IMR-90 (cell line): ENCODE measurements at regions not wholly inside any gene's neighbourhood (a gene's known extent, or its start where the extent isn't known, plus 50 kb on each side); places are given as distances from the start of the nearest gene placed in this dataset.

Experiments
- ATAC-seq: fragments of 200-7000 bp; cut with Tn5 transposase; 2 replicates; pipeline ENCODE4 v1.9.1; 2020; ENCODE audit warnings: low read depth, mild to moderate bottlenecking, moderate library complexity
- BruUV-seq: library from RNA; stranded (reverse); fragments of 400-500 nt; replicated peaks from 2 replicates; lab custom pipeline; 2021; lab: Mats Ljungman, UMichigan
- CTCF ChIA-PET: fragments of 300-600 bp; formaldehyde crosslinking; extraction: SDS; loops from one replicate; lab custom pipeline; 2021; ENCODE audit warnings: antibody characterized with exemption; lab: Yijun Ruan, JAX
- POLR2A ChIA-PET: fragments of 300-600 bp; sonication (Branson Sonifier 250); formaldehyde crosslinking; loops from one replicate; lab custom pipeline; 2022; ENCODE audit warnings: antibody characterized with exemption; ENCODE audit not compliant: unreplicated experiment; lab: Charles Lee
- DNase-seq: peaks from one replicate; pipeline ENCODE4 v3.0.0; 2013
- H2AFZ ChIP-seq: replicated peaks from 2 replicates; pipeline ENCODE3; 2013; ENCODE audit warnings: low read length, mild to moderate bottlenecking; ENCODE audit not compliant: poor library complexity
- H2AK5ac ChIP-seq: 2 replicates; pipeline ENCODE4 v1.6.1; 2013; ENCODE audit warnings: low read depth, low read length, inconsistent platforms
- H2AK9ac ChIP-seq: replicated peaks from 2 replicates; pipeline ENCODE3; 2013; ENCODE audit warnings: mild to moderate bottlenecking, low read depth, low read length, moderate library complexity; ENCODE audit not compliant: poor library complexity
- H2BK120ac ChIP-seq: 2 replicates; pipeline ENCODE4 v1.6.1; 2013; ENCODE audit warnings: low read depth, low read length, inconsistent platforms
- H2BK15ac ChIP-seq: 3 replicates; pipeline ENCODE4 v1.6.1; 2013; ENCODE audit warnings: low read depth, low read length, inconsistent platforms
- H2BK20ac ChIP-seq: 2 replicates; pipeline ENCODE4 v1.6.1; 2013; ENCODE audit warnings: low read depth, mild to moderate bottlenecking, inconsistent platforms, low read length, moderate library complexity
- H2BK5ac ChIP-seq: 2 replicates; pipeline ENCODE4 v1.6.1; 2013; ENCODE audit warnings: mild to moderate bottlenecking, low read depth, low read length, inconsistent platforms; ENCODE audit not compliant: poor library complexity, severe bottlenecking
- H3K14ac ChIP-seq: replicated peaks from 2 replicates; pipeline ENCODE4 v1.6.1; 2013; ENCODE audit warnings: low read depth, low read length, inconsistent platforms
- H3K18ac ChIP-seq: 2 replicates; pipeline ENCODE4 v1.6.1; 2013; ENCODE audit warnings: low read depth, low read length, control low read depth
- H3K23ac ChIP-seq: 2 replicates; pipeline ENCODE4 v1.6.1; 2013; ENCODE audit warnings: low read depth, low read length, inconsistent platforms
- H3K27ac ChIP-seq: 2 replicates; pipeline ENCODE4 v1.5.1; 2013; ENCODE audit warnings: mild to moderate bottlenecking, control low read depth, low read length; ENCODE audit not compliant: insufficient read depth
- H3K27me3 ChIP-seq: 2 replicates; pipeline ENCODE4 v1.6.1; 2013; ENCODE audit warnings: low read length; ENCODE audit not compliant: control insufficient read depth, insufficient read depth
- H3K36me3 ChIP-seq: 2 replicates; pipeline ENCODE4 v1.6.1; 2013; ENCODE audit warnings: low read length, mixed read lengths; ENCODE audit not compliant: control insufficient read depth, insufficient read depth
- H3K4ac ChIP-seq: 2 replicates; pipeline ENCODE4 v1.6.1; 2013; ENCODE audit warnings: low read depth, low read length, inconsistent platforms
- H3K4me1 ChIP-seq: 2 replicates; pipeline ENCODE4 v1.6.1; 2013; ENCODE audit warnings: low read length, mixed read lengths; ENCODE audit not compliant: control insufficient read depth, insufficient read depth
- H3K4me2 ChIP-seq: 2 replicates; pipeline ENCODE4 v1.6.1; 2013; ENCODE audit warnings: low read depth, mild to moderate bottlenecking, control low read depth, low read length, moderate library complexity
- H3K4me3 ChIP-seq: 2 replicates; pipeline ENCODE4 v1.5.1; 2013; ENCODE audit warnings: low read depth, mild to moderate bottlenecking, control low read depth, low read length, moderate library complexity; ENCODE audit not compliant: insufficient read depth
- H3K56ac ChIP-seq: 2 replicates; pipeline ENCODE4 v1.6.1; 2013; ENCODE audit warnings: low read length, inconsistent platforms; ENCODE audit not compliant: insufficient read depth; ENCODE audit errors: extremely low read depth
- H3K79me1 ChIP-seq, 2 experiments: 2 replicates each; pipeline ENCODE4 v1.6.1; 2013; ENCODE audit warnings: low read length in 2 of 2, inconsistent platforms in 1 of 2, low read depth in 1 of 2
- H3K9ac ChIP-seq: 2 replicates; pipeline ENCODE4 v1.6.1; 2013; ENCODE audit warnings: low read depth, low read length, control low read depth
- H3K9me1 ChIP-seq: 2 replicates; pipeline ENCODE4 v1.6.1; 2013; ENCODE audit warnings: low read length, inconsistent platforms; ENCODE audit not compliant: insufficient read depth
- H3K9me3 ChIP-seq: 2 replicates; pipeline ENCODE4 v1.6.1; 2013; ENCODE audit warnings: low read length; ENCODE audit not compliant: control insufficient read depth, insufficient read depth
- H4K20me1 ChIP-seq: 2 replicates; pipeline ENCODE4 v1.6.1; 2013; ENCODE audit warnings: low read length, inconsistent platforms; ENCODE audit not compliant: insufficient read depth
- H4K5ac ChIP-seq: 2 replicates; pipeline ENCODE4 v1.6.1; 2013; ENCODE audit warnings: mild to moderate bottlenecking, low read depth, low read length, control low read depth
- H4K8ac ChIP-seq, 2 experiments: 2 replicates each; pipeline ENCODE4 v1.6.1; 2013; ENCODE audit warnings: low read depth in 2 of 2, low read length in 2 of 2, control low read depth in 1 of 2, inconsistent platforms in 1 of 2
- H4K91ac ChIP-seq: 2 replicates; pipeline ENCODE4 v1.6.1; 2013; ENCODE audit warnings: low read depth, low read length, inconsistent platforms; ENCODE audit not compliant: insufficient read depth
- BHLHE40 ChIP-seq: fragments of 150-350 bp; IDR thresholded peaks from 2 replicates; pipeline ENCODE4 v1.6.1; 2016; ENCODE audit warnings: mild to moderate bottlenecking, low read depth, low read length
- CEBPB ChIP-seq: IDR thresholded peaks from 2 replicates; pipeline ENCODE4 v1.6.1; 2012; ENCODE audit warnings: low read depth, low read length, improper control_type of control experiment
- CHD1 ChIP-seq: IDR thresholded peaks from 2 replicates; pipeline ENCODE4 v1.6.1; 2012; ENCODE audit warnings: low read depth, low read length, improper control_type of control experiment
- MAZ ChIP-seq: IDR thresholded peaks from 2 replicates; pipeline ENCODE4 v1.6.1; 2012; ENCODE audit warnings: low read depth, mild to moderate bottlenecking, low read length, improper control_type of control experiment, moderate library complexity, borderline replicate concordance
- MXI1 ChIP-seq: IDR thresholded peaks from 2 replicates; pipeline ENCODE4 v1.6.1; 2012; ENCODE audit warnings: low read depth, mild to moderate bottlenecking, low read length, moderate library complexity, borderline replicate concordance
- RCOR1 ChIP-seq: IDR thresholded peaks from 2 replicates; pipeline ENCODE4 v1.6.1; 2012; ENCODE audit warnings: mild to moderate bottlenecking, low read length, improper control_type of control experiment; ENCODE audit not compliant: insufficient replicate concordance
- RFX5 ChIP-seq: IDR thresholded peaks from 2 replicates; pipeline ENCODE4 v1.8.0; 2012; ENCODE audit warnings: low read depth, mild to moderate bottlenecking, low read length, moderate library complexity
- SMC3 ChIP-seq: fragments of 150-350 bp; IDR thresholded peaks from 2 replicates; pipeline ENCODE4 v1.6.1; 2016; ENCODE audit warnings: low read depth, mild to moderate bottlenecking, antibody characterized with exemption, low read length, moderate library complexity
- USF2 ChIP-seq: fragments of 150-350 bp; IDR thresholded peaks from 2 replicates; pipeline ENCODE4 v1.6.1; 2017; ENCODE audit warnings: mild to moderate bottlenecking, antibody characterized with exemption, low read length, low read depth
- WGBS, 2 experiments: methylation state at CpG; one replicate each; pipeline versions ENCODE4 v1.1.5 to v1.1.7; 2013; ENCODE audit warnings: missing lambda C conversion rate in 2 of 2; ENCODE audit not compliant: insufficient read length in 1 of 2; ENCODE audit errors: extremely low coverage in 2 of 2; 5-methylcytosine and 5-hydroxymethylcytosine counted together
- dilution Hi-C: fragments of 300-500 bp; cut with HindIII; formaldehyde crosslinking; loops from one replicate; pipeline ENCODE4 v1.14.3; 2018; ENCODE audit warnings: low sequenced_read_pairs; ENCODE audit not compliant: unreplicated experiment
- in situ Hi-C: fragments of 300-500 bp; cut with MboI; formaldehyde crosslinking; loops from 3 replicates; pipeline ENCODE4 v1.14.3; 2019; ENCODE audit warnings: low sequenced_read_pairs, inconsistent platforms, mixed read lengths
- intact Hi-C: fragments of 100-400 bp; cut with micrococcal nuclease; formaldehyde crosslinking; loops from 2 replicates; pipeline ENCODE4 v1.10.0; 2022
- TF ChIP-seq, protein P1 (sequence below): fragments of 150-350 bp; IDR thresholded peaks from 2 replicates; pipeline ENCODE4 v1.6.1; 2016; ENCODE audit warnings: low read depth, mild to moderate bottlenecking, low read length, moderate library complexity, borderline replicate concordance

DNA sequence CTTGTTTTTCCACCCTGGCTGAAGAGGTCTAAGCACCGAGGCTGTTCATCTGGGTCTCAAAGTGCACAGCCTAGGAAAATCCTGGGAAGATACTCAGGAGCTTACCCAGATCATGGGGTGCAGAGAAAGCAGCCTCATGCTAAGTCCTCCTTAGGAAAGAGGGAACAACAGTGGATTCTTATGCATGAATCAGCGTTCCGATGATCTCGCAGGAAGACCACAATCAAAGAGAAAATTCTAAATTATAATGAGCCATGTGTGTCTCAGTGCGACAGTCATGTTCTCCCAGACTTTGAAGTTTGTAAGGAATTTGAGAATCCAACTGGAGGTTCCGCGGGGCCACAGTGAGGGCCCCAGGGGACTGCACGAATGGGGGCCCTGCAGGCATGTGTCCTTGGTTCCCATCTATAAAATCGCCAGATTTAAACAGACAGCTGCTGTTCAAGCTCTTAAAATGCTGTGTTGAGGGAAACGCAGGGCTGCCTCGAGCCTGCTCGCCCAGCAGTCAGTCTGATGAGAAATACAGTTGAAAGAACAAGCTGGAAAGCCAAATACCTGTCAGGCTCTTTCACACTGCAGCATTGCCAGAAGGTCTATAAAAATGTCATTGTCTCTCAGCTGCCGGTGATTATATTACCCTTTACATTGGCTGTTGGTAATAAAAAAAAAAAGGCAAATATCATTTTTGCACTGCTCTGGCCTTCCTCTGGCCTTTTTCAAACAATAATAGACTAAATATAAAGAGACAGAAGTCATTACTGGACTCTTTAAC lies 152.1 kb downstream of the PMP22 start (continued):
- TF ChIP-seq CHD1: no peak

- no TSS peak for BruUV-seq
- dilution Hi-C loops: no loop called here
- H3K18ac ChIP-seq: no peak overlapping the region
Measured at GRCh38 chr17:15109608-15110007, 155.5 kb downstream of the PMP22 start.

More at GRCh38 chr17:15109608-15110007, 155.5 kb downstream of the PMP22 start:
- Histone ChIP-seq H3K56ac (no peak overlapping the region), H3K27ac (no peak overlapping the region), H3K4ac (no peak overlapping the region), H3K14ac (no peak overlapping the region), H4K8ac (no peak overlapping the region), H3K9me1 (no peaks in the 10 kb centered on the region; the same call in 1 of the 2 replicates), H3K23ac (no peak overlapping the region), H2BK20ac (no peak overlapping the region), H3K79me1 (no peaks in the 10 kb centered on the region), H4K91ac (no peak overlapping the region), H3K4me1 (no peaks in the 10 kb centered on the region), H4K5ac (no peak overlapping the region), H3K4me2 (no peak overlapping the region), H2BK5ac (no peak overlapping the region), H2AK5ac (no peak overlapping the region), H2AFZ (no peak overlapping the region), H3K9me3 (no peaks in the 10 kb centered on the region), H3K36me3 (no peaks in the 10 kb centered on the region), H2AK9ac (no peak overlapping the region), H4K20me1 (no peaks in the 10 kb centered on the region), H2BK15ac (no peak overlapping the region), H3K27me3 (peaks cover 2% of the 10 kb centered on the region; the same call in 1 of the 2 replicates), H3K9ac (no peak overlapping the region), H3K4me3 (no peak overlapping the region), H2BK120ac (no peak overlapping the region)
- DNase-seq (no peak), ATAC-seq (no peak)
- intact Hi-C loops: no loop called here
- TF ChIP-seq SMC3 (no peak), USF2 (no peak), CHD1 (no peak), CEBPB (no peak), MAZ (no peak), BHLHE40 (no peak), RCOR1 (no peak), MXI1 (no peak), RFX5 (no peak)
- TF ChIP-seq, protein P1, sequence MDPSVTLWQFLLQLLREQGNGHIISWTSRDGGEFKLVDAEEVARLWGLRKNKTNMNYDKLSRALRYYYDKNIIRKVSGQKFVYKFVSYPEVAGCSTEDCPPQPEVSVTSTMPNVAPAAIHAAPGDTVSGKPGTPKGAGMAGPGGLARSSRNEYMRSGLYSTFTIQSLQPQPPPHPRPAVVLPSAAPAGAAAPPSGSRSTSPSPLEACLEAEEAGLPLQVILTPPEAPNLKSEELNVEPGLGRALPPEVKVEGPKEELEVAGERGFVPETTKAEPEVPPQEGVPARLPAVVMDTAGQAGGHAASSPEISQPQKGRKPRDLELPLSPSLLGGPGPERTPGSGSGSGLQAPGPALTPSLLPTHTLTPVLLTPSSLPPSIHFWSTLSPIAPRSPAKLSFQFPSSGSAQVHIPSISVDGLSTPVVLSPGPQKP: no peak
- WGBS, 2 experiments: no CpG with 5 or more reads among the region's 3 CpGs
- ChIA-PET POLR2A (no interaction called here), CTCF (no interaction called here)
- in situ Hi-C loops: no loop called here
